Medulla oblongata (tissue), 1 donor: ENCODE measurements at regions not wholly inside any gene's neighbourhood (a gene's known extent, or its start where the extent isn't known, plus 50 kb on each side); places are given as distances from the start of the nearest gene placed in this dataset.

Source experiments
- DNase-seq: peaks from one replicate; pipeline ENCODE4 v3.0.0-alpha.2; 2015; ENCODE audit errors: extremely low spot score

- DNase-seq: no peak
Observed at GRCh38 chr18:27899893-27900292, 277.0 kb downstream of the CDH2 start.

GRCh38 chr18:27894746-27895145 is 282.2 kb downstream of the CDH2 start:
- no peak for DNase-seq

GRCh38 chr18:27887711-27888495 is 289.0 kb downstream of the CDH2 start:
- no peak for DNase-seq

DNA sequence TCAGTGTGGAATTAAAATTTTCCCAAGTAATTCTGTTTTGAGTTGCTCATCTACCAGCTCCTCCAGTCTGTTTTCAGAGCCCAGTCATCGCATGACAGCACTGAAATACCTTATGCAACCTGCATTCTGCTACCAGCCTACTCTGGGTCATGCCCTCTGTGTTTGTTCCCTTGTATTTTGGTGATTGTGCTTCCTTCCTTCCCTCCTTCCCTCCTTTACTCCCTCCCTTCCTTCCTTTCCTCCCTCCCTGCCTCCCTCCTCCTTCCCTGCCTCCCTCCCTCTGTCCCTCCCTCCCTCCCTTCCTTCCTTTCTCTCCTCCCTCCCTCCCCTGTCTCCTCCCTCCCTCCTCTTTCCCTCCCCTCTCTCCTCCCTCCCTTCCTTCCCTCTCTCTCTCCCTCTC is 289.6 kb downstream of the CDH2 start:
- DNase-seq: no peak

GRCh38 chr18:27879540-27879939 is 297.4 kb downstream of the CDH2 start:
- no peak for DNase-seq

DNA sequence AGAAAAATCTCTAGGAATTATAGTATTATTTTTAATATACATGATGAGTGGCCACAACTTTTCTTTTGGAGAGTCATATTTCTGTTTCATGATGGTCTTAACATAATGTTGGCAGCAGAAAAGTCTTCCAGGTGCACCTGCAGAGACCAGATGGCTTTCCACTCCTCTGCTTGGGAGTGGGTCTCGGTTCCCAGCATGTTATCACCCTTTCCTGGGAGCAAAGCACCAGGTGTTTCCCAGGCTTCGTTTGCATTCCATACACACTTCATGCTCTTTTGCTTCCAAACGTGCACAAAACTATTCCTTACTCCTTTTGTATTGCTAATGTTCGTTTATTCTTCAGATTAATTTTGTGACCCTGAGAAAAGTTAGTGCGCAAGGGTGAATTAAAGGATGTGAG is 305.2 kb downstream of the CDH2 start:
- DNase-seq: no peak

- no peak for DNase-seq
Observed at GRCh38 chr18:27869735-27870134, 307.2 kb downstream of the CDH2 start.

DNA sequence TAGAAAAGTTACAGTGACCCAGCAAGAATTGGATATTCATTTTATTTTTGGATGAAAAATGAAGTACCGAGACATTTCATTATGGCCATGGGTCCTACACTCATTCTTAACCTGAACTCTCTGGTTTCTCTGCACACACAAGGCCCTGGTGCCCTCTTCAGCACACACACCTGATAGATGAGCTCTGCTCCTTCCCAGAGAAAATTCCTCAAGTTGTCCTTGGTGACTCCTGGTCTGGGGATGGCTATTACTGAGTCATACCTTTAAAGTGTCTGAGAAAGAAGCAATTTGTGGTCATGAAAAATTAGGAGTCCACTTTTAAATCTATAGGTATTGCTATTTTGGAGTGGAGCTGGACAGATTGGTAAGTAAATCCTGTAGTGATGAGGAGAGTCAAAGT is 311.5 kb downstream of the CDH2 start:
- DNase-seq: no peak

DNA sequence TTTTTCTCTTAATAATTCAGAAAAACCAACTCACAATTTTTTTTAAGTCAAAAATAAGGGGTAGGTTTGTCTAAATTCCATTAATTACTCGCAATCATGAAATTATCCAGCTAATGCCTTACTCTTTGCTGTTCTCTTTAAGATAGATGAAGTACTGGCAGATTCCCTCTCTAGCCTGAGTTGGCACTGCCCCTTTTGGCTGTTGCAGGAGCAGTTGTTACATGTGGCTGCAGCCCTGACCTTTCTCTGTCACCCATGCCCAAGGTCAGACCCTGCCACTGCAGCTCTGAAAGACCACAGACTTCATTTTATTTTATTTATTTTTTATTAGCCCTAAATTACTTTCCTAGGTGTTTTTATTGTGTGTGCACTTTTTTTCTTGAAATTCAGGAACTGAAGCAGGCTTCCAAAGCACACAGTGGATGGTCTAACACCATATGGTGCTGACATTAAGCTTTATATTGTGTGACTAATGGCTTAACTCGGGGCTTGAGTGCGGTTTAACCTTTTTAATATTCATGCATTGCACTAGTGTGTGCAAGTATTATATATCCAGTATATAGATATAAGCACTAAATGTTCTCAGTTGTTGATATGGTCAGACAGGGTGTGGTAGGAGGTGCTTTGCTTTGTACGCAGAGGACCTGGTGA is 313.0 kb downstream of the CDH2 start:
- DNase-seq: no peak

- no peak for DNase-seq
Observed at GRCh38 chr18:27862041-27862682, 314.8 kb downstream of the CDH2 start.

DNA sequence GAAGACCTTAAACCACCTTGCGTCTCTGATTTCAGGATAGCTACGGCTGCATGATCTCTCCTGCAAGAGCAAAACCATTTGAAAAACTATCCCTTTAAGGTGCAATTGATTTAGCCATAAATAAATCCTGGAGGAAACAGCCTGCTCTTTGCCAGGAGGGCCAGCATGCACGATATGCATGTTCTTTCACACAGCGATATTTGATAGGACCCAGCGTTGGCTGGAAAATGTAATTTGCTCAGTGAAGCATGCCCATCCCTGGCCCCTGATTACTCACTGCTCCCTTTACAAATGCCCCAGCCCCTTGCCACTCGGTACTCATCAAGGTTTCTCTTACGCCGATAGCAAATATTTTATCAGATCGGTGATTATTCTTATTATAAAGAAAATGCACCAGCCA is 315.4 kb downstream of the CDH2 start:
- DNase-seq: no peak

DNA sequence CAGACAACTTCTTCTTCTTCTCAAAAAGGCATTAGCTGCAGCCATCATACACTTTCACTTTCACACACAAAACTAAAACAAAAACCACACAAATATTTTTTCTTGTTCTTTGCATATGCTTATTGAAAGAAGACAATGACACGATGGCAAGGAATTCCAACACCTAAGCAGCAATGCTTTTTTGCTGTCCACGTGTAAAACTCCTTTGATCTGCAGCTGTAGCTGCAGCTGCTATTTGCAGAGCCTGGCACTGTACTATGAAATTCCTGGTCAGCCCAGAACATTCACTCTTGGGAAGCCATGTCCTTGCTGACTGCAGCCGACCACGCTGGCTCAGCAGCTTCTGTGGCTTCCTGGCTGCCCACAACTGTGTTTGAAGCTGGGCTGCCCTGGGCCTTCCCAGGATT is 316.2 kb downstream of the CDH2 start:
- no peak for DNase-seq

DNA sequence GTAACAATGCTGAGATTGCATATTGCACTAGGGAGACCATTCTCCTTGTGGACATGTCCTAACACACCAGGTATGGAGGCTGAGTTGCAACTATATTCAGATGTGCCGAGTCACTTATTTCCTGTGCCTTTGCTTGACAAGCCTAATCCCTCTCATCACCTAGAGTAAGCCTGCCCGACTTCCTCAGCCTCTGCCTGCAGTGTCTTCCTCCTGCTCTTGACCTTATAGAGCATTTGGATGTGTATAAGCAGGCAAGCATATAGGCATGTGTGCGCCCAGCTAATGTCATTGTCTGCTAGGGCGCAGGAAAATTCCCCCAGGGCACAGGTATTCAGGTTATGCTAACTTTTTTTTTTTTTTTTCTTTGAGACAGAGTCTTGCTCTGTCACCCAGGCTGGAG is 316.9 kb downstream of the CDH2 start:
- DNase-seq: no peak

- DNase-seq: no peak
Observed at GRCh38 chr18:27856820-27857219, 320.1 kb downstream of the CDH2 start.

- DNase-seq: no peak
Observed at GRCh38 chr18:27855486-27855885, 321.4 kb downstream of the CDH2 start.

DNA sequence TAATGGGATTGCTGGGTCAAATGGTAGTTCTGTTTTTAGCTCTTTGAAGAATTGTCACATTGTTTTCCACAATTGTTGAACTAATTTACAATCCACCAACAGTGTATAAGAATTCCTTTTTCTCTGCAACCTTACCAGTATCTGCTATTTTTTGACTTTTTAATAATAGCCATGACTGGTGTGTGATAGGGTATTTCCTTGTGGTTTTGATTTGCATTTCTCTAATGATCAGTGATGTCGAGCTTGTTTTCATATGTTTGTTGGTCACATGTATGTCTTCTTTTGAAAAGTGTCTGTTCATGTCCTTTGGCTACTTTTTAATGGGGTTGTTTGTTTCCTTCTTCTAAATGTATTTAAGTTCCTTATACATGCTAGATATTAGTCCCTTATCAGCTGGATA is 322.3 kb downstream of the CDH2 start:
- DNase-seq: no peak

GRCh38 chr18:27848336-27848735 is 328.6 kb downstream of the CDH2 start:
- DNase-seq: no peak

- DNase-seq: no peak
Observed at GRCh38 chr18:27847412-27847811, 329.5 kb downstream of the CDH2 start.

DNA sequence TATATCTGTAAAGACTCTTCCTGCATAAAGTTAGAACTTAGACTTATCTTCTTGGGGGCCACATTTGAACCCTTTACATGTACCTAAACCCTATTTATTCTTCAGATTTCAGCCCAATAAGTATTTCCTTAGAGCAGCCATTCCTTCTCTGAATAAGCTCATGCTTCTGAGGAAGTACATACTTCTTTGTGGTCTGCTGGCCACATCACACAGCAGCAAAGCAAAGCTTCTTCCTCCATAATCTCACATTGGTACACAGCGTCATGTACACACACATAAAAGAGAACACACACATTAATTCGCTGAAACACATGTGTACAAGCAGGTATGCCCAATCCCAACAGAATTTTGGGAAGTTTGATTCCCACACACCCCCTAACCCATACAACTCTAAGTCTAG is 331.0 kb downstream of the CDH2 start:
- DNase-seq: no peak

DNA sequence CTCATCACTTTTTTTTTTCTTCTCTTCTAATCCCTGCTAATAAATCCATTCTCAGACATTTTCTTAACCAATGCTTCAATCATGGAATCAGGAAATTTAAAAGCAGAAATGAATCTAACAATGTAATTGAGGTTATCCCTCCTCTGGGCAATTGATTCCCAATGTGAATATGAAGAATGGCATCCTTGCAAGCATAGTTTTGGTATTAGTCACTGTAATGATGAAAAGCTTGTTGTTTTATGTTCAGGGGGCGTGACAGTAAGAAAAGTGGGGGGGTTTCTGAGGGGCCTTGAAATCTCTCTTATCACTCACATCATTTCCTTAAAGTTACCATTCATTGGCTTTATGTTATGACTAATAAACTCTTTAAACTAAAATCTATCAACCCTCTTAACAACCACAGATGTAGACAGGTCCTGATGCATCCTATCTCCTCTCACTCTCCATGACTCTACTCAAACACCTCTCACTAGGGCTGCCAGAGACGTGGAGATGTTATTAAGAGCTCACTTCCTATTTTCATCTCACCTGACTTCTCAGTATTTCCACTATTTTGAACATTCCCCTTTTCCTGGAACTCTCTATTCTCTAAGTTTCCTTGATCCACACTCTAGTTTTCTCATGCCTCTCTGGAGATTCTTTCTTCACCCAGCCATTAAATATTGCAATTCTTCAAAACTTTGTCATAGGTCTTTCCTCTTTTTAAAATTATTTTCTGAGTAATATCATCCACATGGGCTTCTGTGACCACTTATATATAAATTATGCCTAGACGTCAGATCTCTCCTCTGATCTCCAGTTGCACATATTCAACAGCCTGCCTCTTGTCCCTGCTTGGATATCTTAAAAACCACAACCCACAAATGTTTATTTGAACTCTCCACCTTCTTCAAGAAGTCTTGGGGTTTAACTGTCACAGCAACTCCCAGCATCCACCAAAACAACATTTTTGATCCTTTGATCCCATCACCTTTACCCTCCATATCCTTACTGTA is 332.9 kb downstream of the CDH2 start:
- no peak for DNase-seq

DNA sequence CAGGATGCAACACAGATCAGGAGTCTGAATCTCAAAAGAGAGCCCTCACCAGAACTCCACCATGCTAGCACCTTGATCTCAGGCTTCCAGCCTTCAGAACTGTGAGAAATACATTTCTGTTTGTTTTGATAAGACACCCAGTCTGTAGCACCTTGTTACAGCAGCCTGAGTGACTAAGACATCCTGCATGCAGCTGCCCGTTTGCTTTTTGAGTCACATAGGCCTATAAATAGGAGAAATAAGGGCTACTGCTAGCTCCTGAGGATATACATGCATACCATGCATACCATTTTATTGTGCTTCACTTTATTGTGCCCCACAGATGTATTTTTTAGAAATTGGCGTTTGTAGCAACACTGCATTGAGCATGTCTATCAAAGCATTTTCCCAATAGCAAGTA is 337.8 kb downstream of the CDH2 start:
- no peak for DNase-seq

- DNase-seq: no peak
Observed at GRCh38 chr18:27838225-27838624, 338.7 kb downstream of the CDH2 start.
